ENCODE measurements at regions not wholly inside any gene's neighbourhood (a gene's known extent, or its start where the extent isn't known, plus 50 kb on each side); places are given as distances from the start of the nearest gene placed in this dataset.

DNA sequence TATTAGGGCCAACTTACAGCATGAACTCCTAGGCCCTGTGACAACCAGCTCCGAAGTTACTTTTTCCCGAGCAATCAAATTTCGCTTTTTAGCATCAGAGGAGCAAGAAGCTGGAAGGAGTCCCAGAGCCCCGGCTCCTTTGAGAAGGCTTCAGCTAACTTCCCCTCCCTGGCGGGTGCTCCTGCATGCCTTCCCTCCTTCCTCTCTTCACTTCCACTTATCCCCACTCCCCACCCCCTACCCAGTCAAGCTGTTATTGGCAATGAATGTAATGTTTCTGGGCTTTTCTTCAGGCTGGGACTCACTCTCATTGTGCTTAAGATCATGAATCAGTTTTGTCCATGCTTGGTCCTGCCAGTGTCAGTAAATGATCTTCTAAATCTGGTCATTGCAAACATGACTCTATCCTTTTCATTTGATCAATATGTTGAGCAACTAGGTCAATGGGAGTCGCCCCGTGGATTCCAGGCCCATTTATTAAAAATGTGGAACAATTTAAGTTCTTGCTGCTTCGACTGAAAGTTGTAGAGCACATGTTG lies 94.5 kb upstream of the TSPAN2 start:
- TF ChIP-seq, protein P1, sequence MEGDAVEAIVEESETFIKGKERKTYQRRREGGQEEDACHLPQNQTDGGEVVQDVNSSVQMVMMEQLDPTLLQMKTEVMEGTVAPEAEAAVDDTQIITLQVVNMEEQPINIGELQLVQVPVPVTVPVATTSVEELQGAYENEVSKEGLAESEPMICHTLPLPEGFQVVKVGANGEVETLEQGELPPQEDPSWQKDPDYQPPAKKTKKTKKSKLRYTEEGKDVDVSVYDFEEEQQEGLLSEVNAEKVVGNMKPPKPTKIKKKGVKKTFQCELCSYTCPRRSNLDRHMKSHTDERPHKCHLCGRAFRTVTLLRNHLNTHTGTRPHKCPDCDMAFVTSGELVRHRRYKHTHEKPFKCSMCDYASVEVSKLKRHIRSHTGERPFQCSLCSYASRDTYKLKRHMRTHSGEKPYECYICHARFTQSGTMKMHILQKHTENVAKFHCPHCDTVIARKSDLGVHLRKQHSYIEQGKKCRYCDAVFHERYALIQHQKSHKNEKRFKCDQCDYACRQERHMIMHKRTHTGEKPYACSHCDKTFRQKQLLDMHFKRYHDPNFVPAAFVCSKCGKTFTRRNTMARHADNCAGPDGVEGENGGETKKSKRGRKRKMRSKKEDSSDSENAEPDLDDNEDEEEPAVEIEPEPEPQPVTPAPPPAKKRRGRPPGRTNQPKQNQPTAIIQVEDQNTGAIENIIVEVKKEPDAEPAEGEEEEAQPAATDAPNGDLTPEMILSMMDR (IDR thresholded peaks at IDR 0.05; ENCODE audit: low read depth, low read length): no peak
- H3K4me3 ChIP-seq (ENCODE audit: low read depth, low read length): no peak overlapping the region
- H3K9me3 ChIP-seq (ENCODE audit: severe bottlenecking): no peaks in the 10 kb centered on the region
- H3K36me3 ChIP-seq: no peaks in the 10 kb centered on the region
- no peak for DNase-seq
- H3K27me3 ChIP-seq (ENCODE audit: insufficient read depth, low read depth, severe bottlenecking): no peaks in the 10 kb centered on the region
- H3K27ac ChIP-seq: 0 out of 2 replicates have a peak overlapping the region, but pooled peaks have one; percentile 4

DNA sequence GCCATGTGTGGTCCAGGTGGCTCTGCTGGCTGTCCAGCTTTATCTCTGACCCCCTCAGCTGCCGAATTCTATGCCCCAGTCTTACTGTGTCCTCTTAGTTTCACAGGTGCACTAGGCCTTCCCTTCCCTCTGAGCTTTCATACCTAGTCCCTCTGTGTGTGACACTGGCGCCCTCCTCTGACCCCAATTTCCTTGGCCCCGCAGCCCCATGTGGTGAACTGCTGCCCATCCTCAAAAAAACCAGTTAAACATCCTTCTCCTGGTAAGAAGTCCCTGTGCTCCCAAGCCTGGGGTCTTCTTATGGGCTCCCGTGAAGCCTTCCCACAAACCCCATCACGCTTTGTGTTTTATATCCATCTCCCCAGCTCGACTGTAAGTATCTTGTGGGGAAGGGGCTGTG lies 93.9 kb upstream of the TSPAN2 start:
- peak; percentile 49 for DNase-seq

DNA sequence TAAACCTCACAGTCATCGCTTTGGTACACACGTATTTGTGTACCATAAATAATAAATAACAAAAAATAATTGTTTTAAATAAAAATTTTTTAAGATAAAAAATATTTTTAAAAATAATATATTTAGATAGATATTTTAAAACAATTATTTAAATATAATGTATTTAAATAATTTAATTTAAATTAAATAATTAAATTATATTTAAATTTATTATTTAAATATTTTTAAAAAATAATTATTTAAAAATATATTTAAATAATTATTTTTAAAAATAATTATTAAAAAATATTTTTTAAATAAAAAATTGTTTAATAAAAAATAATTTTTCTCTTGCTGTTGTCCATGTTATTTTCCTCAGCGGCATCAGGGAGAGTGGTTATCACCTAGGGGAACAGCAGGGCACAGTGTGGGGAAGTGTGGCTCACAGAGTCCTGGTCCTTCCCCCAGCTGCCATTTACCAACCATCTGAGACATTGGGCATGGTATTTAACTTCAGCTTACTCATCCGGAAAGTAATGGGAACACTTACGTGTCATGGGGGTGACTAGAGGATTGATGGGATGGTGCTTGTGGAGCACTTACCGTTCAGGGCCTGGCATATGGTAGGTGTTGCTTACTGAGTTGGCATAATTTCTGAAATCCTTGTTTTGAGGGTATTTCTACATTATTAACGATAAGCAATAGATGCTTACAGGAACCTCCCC lies 92.9 kb upstream of the TSPAN2 start:
- H3K36me3 ChIP-seq: no peaks in the 10 kb centered on the region
- DNase-seq: no peak
- TF ChIP-seq, protein P1 (IDR thresholded peaks at IDR 0.05; ENCODE audit: low read depth, low read length): no peak
- no peaks in the 10 kb centered on the region for H3K27me3 ChIP-seq (ENCODE audit: insufficient read depth, low read depth, severe bottlenecking)
- H3K27ac ChIP-seq: no peak overlapping the region
- no peak overlapping the region for H3K4me3 ChIP-seq (ENCODE audit: low read depth, low read length)
- H3K9me3 ChIP-seq (ENCODE audit: severe bottlenecking): no peaks in the 10 kb centered on the region

More for the DNA sequence above, 93.9 kb upstream of the TSPAN2 start:
- H3K9me3 ChIP-seq (ENCODE audit: severe bottlenecking): no peaks in the 10 kb centered on the region
- no peaks in the 10 kb centered on the region for H3K27me3 ChIP-seq (ENCODE audit: insufficient read depth, low read depth, severe bottlenecking)
- no peaks in the 10 kb centered on the region for H3K36me3 ChIP-seq
- H3K4me3 ChIP-seq (ENCODE audit: low read depth, low read length): no peak overlapping the region
- H3K27ac ChIP-seq: no peak overlapping the region
- TF ChIP-seq, protein P1 (IDR thresholded peaks at IDR 0.05; ENCODE audit: low read depth, low read length): peak; percentile 44; the same call in 1 of the 2 replicates

DNA sequence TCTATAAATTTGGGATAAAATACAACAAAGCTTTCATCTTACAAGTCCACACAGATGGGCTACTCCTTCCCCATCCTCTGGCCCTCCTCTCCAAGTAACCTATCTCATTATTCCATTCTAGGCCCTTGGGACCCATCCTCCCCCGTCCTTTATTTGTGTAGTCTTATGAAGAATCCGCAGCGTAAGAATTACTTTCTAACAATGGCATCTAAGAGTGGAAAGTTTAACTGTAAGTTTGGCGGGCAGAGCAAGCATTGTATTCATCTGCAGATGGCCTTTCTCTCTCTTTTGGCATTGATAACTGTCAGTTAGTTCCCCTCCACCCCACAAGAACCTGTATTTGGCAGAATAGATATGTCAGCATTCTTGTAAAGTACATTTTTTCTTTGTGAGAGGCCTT lies 91.9 kb upstream of the TSPAN2 start:
- H3K4me3 ChIP-seq (ENCODE audit: low read depth, low read length): no peak overlapping the region
- no peaks in the 10 kb centered on the region for H3K36me3 ChIP-seq
- DNase-seq: no peak
- no peaks in the 10 kb centered on the region for H3K27me3 ChIP-seq (ENCODE audit: insufficient read depth, low read depth, severe bottlenecking)
- no peaks in the 10 kb centered on the region for H3K9me3 ChIP-seq (ENCODE audit: severe bottlenecking)
- no peak overlapping the region for H3K27ac ChIP-seq
- TF ChIP-seq, protein P1 (IDR thresholded peaks at IDR 0.05; ENCODE audit: low read depth, low read length): no peak

DNA sequence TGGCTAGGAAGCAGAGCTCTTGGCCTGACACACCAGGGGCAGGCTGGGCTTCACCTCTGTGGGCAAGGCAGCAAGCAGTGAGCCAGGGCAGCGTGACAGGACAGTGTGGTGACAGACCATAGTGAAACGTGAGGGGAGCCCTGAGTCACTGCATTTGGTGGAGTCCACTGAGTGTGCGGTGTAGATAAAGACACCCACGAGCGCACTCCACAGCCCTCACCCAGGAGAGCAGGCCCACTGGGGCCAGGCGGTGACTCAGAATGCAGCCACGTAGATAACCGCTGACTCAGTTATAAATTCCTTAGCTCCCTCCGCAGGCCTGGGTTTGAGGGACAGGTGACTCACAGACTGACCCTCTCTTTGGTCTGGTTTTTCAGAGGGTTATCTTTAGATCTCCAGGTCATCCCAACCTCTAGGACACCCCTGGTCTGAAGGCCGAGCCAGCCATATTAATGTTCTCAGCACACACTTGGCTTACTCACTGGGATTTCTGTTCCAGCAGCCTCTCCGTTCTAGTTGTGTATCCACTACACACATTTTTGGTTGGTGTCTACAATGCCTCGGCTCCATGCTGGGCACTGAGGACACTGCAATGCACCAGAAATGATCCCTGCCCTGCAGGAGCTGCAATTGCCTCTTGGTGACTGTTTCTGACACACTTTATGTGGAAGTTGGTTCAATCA lies 90.2 kb upstream of the TSPAN2 start:
- Histone ChIP-seq H3K9me3 (ENCODE audit: severe bottlenecking) (peaks cover 3% of the 10 kb centered on the region), H3K36me3 (no peaks in the 10 kb centered on the region), H3K27me3 (ENCODE audit: insufficient read depth, low read depth, severe bottlenecking) (no peaks in the 10 kb centered on the region), H3K4me3 (ENCODE audit: low read depth, low read length) (no peak overlapping the region), H3K27ac (no peak overlapping the region)
- DNase-seq: no peak
- TF ChIP-seq, protein P1 (IDR thresholded peaks at IDR 0.05; ENCODE audit: low read depth, low read length): no peak

Data from WERI-Rb-1 (cell line).